GM12873 (cell line): ENCODE measurements at regions not wholly inside any gene's neighbourhood (a gene's known extent, or its start where the extent isn't known, plus 50 kb on each side); places are given as distances from the start of the nearest gene placed in this dataset.

Source experiments
- CTCF ChIP-seq: IDR thresholded peaks from 2 replicates; pipeline ENCODE4 v1.5.1; 2012; ENCODE audit warnings: low read depth, mild to moderate bottlenecking, moderate library complexity, low read length, control low read depth; ENCODE audit not compliant: insufficient read depth; ENCODE audit errors: missing control alignments

- no peak for TF ChIP-seq CTCF
Observed at GRCh38 chrX:125005863-125006262, 313.8 kb upstream of the TEX13C start.

- no peak for TF ChIP-seq CTCF
Observed at GRCh38 chrX:125006704-125007103, 313.0 kb upstream of the TEX13C start.

GRCh38 chrX:125012585-125012984 lies 307.1 kb upstream of the TEX13C start:
- no peak for TF ChIP-seq CTCF

- TF ChIP-seq CTCF, result no peak
Observed at GRCh38 chrX:125029131-125029530, 290.5 kb upstream of the TEX13C start.
